NCI-H2196 treated with DMSO at 0.1 percent for 48 hours (cell line): ENCODE measurements at regions not wholly inside any gene's neighbourhood (a gene's known extent, or its start where the extent isn't known, plus 50 kb on each side); places are given as distances from the start of the nearest gene placed in this dataset.

ENCODE experiments used
- DNase-seq: peaks from one replicate; lab custom pipeline; 2025; ENCODE audit not compliant: unreplicated experiment; lab: John Stamatoyannopoulos, UW

DNA sequence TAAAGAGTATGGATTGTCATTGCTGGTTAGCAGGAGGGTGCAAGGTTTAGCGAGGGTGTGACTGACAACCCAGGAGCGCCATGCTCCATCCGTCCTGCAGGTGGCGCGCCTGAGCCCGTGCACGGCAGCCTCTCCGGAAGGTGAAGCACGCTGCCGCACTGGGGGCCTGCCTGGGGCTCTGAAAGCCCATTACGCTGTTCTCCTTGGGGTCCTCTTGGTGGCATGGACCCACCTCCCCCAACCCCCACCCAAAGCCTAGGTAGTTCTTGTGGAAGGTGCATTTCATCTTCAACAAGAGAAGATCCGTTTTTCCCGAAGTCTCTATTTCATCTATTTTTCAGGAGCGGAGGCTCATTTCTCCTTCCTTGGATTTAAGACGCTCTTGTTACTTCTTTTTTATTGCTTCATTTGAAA is 197.4 kb upstream of the KCNG1 start:
- DNase-seq = no peak

DNA sequence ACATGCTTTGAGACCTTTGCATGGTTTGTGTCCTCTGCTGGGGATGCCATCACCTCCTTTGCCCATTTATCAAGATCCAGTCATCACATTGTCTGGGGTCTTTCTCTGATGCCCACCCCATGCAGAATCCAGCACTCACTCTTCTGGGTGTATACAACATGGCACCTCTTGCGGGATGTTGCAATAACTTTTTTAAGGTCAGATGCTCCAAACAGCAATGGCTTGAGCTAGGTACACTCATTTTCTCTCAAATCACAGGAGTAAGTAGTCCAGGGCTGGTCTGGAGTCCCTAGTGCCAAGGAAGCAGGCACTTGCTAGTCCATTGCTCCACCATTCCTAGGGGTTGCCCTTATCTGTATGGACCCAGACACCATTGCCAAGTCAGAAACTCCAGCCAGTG is 196.6 kb upstream of the KCNG1 start:
- no peak for DNase-seq

DNA sequence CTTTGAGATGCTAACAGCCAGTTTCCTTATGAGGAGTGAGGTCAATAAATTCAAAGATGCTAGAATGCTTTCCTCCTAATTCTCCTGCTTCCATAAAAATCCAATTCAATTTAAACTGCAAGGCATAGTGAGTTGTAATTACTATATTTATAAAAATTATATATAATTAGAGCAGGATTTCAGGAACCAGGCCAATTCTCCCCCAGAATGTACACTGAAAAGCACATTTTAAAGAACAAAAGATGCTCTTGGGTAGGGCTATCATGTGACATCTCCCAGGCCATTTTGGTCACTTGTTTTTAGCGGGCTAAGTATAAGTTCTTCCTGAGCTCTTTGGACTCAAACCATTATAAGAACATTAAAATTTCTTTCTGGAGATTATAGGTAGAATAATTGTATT is 195.7 kb upstream of the KCNG1 start:
- DNase-seq = no peak

DNA sequence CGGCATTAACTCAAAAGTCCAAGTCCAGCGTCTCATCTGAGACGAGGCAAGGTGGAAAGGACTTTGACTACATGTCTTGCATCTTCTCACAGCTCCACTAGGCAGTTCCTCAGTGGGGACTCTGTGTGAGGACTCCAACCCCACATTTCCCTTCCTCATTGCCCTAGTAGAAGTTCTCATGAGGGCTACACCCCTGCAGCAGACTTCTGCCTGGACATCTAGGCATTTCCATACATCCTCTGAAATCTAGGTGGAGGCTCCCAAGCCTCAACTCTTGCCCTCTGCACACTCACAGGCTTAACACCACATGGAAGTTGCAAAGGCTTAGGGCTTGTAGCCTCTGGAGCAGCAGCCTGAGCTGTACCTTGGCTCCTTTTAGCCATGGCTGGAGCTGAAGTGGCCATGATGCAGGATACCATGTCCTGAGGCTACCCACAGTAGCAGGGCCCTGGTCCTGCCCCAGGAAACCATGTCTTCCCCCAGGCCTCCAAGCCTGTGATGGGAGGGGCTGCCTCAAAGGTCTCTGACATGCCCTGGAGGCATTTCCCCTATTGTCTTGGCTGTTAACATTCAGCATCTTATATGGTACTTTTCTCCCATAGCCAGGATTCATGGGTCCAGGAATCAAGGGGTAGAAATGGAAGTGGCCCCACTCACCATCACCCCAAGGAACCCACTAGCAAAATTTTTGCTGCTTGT is 194.6 kb upstream of the KCNG1 start:
- no peak for DNase-seq

DNA sequence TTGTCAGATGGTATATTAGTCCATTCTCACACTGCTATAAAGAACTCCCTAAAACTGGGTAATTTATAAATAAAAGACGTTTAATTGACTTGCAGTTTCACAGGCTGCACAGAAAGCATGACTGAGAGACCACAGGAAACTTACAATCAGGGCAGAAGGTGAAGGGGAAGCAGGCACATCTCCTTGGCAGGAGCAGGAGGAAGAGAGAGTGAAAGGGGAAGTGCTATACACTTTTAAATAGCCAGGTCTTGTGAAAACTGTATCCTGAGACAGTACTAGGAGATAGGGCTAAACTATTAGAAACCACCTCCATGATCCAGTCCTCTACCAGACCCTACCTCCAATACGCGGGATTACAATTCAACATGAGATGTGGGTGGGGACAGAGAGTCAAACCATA is 193.9 kb upstream of the KCNG1 start:
- DNase-seq = no peak

DNA sequence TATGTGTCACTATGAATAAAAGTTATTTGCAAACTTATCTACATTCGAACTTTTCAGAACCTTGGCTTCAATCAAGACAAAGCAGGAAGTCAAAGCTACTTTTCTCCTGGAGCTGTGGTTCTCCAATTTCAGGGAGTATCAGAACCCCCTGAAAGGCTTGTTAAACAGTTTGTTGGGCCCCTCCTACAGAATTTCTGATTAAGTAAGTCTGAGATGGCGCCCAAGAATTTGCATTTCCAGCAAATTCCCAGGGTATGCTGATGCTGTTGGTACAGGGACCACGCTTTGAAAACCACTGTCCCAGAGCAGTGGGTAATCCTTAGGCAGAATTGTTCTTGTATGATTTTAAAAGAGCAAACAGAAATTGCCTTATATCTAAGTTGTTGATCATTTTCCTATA is 189.9 kb upstream of the KCNG1 start:
- DNase-seq = no peak

DNA sequence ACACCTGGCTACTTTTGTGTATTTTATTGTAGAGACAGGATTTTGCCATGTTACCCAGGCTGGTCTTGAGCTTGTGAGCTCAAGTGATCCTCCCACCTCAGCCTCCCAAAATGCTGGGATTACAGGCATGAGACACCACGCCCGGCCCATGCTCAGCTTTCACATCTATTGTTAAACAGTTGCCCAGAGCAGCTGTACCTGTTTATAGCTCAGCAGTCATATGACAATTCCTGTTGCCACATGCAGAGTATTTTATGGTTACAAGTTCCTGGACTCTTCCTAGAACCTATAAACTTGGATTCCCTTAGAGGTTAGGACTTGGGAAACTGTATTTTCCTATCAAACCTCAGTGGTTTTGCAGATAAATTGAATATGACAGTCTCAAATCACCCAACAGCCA is 188.3 kb upstream of the KCNG1 start:
- DNase-seq = no peak

DNA sequence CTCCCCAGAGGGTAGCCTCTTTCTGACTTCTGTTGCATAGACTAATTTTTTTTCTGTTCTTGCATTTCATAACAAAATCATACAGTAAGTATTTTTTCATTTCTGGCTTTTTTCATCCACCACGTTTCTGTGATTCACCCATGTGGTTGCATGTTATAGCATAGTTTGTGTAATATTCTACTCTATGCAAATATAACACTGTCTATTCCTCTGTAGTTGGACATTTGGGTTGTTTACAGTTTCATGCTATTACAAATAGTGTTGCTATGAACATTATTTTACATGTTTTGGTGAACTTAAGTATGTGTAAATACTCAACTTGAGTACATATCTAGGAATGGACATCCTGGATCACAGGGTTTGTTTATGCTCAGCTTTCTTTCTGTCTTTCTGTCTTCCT is 187.2 kb upstream of the KCNG1 start:
- DNase-seq = no peak

DNA sequence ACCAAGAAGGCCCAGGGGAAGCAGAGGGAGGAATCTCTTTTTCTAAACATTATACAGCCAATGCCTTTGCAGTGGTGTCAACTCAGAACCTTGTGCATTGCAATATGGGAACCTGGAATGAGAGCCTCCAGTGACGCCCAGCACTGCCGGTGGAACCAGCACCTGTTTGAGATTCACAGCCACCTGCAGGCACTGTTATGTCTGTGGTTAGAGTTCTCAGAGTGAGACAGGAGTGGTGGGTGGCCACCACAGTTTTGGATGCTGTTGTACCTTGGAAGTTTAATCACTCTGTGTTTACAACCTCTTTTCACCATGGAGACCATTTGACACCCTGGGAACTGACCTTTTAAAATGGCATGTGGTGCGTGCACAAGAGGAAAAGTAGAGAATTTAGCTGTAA is 185.3 kb upstream of the KCNG1 start:
- no peak for DNase-seq

DNA sequence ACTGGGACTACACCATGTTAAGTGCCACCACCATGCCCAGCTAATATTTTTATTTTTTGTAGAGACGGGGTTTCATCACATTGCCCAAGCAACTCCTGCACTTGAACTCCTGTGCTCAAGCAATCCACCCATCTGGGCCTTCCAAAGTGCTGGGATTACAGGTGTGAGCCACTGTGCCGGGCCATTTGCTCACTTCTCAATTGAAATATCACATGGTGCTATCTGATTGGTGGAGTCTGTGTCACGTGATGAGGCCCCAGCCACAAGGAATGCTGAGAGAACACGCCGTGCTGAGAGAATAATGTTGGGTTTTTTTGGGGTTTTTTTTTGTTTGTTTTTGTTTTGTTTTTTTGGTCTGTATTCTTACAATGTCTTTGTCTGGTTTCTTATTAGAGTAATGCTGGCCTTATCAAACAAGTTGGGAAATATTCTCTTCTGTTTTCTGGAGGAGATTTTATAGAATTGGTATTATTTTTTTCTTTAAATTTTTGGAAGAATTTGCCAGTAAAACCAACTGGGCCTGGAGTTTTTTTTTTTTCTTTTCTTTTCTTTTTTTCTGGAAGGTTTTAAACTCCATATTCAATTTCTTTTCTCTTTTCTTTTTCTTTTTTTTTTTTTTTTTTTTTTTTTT is 183.2 kb upstream of the KCNG1 start:
- DNase-seq = no peak

DNA sequence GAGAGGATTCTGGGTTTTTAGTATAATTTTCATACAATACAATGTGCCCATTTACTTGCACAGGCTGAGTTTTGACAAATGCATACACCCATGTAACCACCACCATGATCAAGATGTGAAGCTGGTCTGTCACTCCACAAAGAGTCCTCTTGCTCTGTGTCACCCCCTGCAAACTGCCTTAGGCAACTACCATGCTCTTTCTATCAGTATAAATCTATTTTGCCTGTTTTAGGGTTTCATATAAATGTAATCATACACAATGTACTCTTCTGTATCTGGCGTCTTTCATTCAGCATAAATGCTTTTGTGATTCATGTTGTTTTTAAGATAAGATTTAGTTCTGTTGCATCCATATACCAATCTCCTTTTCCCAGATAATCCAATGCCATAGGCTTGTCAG is 181.9 kb upstream of the KCNG1 start:
- no peak for DNase-seq

DNA sequence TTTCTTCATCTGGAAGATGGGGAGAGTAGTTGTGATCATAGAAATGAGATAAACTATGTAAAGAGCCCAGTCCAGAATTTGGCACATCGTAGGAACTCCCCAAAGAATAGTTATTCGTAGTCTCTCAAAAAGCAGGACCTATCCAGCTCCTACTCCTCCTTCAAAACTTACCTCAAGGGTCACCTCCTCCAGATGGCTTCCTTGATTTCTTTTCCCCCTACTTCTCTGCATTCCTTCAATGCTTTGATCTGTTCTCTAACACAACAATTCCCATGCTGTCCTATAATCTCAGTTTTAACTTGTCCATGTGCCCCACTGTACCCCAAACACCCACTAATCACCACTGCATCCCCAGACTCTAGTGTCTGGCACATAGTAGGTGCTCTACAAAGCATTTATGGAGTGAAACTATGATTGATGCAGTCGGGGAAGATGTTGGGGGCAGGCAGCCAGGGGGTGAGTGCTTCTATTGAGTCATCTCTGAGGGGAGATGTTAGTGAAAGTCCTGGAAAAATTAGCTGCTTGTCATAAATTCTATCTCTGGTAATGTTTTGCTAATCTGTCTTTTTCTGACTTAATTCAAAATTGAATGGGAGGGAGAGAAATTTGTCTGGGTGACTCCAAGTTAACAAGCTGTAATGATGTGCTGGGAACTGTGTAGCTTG is 181.3 kb upstream of the KCNG1 start:
- no peak for DNase-seq

DNA sequence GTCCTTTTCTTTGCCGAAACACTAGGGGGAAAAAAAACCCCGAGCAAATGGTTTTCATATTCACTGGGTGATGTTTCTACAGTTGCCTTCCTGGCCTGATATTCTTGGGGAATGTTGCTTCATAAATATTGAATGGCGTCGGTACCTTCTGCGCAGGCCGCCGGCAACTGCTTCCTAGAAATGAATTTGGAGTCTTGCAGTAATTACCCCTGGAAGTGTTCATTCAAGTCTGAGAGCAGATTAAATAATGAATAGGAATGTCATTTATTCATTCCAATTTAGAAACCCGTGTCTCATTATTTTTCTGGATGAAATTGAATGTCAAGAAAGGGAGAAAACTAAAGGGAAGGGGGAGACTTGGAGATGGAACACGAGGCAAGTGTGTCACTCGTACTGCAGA is 179.4 kb upstream of the KCNG1 start:
- no peak for DNase-seq

DNA sequence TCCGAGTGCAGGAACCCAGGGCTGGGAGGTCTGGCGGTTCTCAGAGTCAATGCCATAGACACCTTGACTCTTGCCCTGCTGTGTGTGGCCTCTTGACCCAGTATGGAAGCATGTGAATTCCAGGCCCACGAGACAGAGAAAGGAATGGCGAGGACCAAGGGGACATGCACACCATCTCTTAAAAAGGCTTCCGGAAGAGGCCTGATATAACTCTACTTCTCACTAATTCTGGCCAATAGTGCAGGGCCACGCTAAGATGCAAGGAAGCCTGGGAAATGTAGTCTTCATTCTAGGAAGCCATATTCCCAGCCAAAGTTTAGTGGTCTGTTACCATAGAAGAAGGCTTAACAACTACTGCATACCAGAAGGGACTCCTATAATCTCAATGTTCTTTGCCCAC is 177.0 kb upstream of the KCNG1 start:
- no peak for DNase-seq

DNA sequence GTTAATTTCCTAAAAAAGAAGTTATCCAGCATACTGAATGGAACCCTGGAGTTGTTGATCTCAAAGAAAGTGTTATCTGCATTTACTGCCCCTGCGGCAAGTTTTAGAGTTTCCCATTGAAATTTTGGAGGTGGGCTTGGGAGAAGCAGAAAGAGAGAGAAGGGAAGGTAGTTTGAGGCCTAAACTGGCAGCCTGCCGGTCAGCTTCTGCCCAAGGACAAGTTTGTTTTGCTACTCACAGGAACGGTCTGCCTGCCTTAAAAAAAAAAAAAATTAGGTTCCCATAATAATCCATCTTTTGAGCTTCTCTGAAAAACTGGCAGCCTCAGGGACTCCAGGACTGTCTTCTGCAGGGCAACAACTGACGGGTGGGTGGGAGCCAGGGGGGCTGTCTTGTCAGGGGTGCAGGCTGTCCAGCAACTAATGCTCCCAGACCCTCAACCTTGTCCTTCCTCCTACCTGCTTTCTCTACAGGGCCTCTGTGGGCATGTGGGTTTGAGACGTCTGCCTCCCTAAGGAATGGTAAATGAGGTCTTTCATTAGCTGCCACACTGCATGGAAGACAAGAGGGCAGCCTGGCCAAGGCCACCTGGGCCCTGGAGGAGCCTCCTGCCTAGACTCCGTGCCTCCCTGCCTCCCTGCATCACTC is 176.1 kb upstream of the KCNG1 start:
- no peak for DNase-seq

DNA sequence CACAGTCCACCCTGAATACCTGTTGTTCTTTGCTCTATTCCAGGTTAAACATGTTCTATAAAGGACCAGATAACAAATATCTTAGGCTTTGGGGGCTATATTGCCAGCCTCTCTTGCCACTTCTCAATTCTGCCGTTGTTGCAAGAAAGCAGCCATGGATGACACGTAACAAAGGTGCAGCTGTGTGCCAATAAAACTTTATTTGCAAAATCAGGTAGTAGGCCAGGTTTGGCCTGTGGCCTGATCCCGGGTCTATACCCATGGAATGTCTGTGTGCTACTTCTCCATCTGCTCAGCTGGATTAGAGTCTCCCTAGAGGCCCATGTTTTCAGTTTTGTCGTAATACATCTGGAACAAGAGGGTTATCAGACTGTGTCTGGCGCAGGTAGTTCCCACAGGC is 175.3 kb upstream of the KCNG1 start:
- DNase-seq = no peak

DNA sequence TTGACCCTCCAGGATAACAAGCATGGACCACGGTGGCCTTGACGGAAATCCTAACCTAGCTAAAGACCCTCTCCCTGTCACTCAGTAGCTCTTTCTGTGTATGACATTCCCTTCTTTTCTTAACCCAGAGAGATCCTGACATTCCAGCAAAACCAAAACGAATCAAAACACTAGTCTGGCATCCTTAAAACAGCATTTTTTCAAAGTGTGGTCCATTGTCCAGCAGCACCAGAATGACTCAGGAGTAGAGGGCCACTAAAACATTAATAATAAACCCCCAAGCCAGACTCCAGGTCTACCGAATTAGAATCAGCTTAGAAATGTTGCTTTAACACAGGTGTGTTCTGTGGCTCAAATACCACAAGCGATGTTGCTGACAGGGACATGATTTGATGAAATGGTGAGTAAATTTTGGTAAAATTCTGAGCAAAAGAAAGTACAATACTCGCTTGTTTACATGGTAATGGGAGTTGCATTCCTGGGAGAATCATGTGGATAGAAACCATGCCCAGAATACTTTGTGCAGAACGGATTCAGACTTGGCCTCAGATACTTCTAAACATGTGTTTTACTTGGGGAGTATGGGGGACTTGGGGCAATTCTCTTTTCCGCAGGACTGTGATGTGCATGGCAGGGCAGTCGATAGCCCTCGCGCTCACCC is 174.2 kb upstream of the KCNG1 start:
- DNase-seq = no peak

DNA sequence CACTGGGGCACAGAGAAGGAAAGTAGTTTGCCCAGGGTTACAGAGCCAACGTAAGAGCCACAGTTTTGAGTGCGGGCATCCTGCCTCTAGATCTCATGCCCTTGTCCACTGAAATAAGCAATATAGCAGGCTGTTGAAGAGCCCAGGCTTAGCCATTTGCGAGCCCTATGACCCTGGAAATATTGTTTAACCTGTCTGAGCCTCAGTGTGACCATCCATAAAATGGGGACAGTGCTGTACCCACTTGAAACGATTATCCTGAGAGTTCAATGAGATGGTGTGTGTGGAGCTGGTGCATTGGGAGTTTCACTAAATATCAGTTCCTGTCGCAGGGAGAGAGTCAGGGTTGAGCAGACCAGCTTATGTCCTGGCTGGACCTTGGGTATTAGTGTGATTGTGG is 173.1 kb upstream of the KCNG1 start:
- no peak for DNase-seq

DNA sequence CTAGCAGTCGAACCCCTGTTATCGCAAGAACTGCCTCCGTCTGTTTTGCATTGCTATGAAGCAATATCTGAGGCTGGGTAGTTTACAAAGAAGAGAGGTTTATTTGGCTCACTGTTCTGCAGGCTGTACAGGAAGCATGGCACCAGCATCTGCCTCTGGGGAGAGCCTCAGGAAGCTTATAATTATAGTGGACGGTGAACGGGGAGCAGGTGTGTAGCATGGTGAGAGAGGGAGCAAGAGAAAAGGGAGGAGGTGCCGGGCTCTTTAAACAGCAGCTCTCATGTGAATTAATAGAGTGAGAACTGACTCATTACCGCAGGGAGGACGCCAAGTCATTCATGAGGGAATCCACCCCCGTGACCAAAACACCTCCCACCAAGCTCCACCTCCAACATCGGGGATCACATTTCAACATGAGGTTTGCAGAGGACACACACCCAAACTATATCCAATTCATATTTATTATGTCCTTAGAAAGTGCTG is 172.6 kb upstream of the KCNG1 start:
- no peak for DNase-seq

DNA sequence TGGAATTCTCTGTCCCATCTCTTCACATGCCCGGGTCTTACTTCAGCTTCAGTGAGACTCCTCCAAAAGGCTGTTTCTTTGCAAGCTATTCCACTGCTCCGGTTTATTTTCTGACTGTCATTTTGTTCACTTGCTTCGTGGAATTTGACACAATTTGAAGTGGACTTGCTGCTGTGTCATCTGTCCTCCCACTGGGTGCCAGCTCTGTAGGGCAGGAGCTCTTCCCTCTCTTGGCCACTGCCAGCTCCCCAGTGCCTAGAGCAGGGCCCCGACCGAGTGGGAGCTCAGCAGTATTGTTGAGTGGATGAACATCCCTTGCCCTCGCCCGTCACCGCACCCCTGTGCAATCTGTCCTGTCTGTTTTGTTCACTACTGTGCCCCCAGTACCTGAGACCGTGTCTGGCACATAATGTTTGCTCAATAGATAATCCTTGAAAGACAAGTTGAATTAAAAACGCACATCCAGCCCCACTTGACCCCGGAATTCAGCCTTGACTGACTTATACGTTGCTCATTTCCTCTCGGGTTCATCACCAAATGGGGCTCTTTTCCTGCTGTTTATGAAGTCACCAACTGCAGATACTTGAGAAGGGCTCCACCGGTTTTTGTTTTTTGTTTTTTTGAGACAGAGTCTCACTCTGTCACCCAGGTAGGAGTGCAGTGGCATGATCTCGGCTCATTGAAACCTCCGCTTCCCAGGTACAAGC is 170.3 kb upstream of the KCNG1 start:
- DNase-seq = no peak

DNA sequence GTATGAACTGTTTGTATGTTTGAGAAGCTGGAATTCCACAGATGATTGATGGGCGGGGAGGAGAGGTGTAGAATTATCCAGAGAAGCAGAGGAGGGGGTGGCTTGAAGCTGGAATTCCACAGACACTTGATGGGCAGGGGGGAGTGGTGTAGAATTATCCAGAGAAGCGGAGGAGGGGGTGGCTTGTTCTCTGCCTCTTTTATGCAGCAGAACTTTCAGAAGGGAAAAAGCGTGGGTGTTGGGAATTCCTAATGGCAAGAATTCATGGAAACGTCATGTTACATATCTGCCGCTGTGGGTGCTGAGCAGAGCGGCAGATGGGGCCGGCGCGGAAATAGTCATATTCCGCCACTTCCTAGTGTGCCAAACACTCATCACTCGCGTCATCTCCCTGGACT is 167.9 kb upstream of the KCNG1 start:
- DNase-seq = no peak
